SK-N-SH (cell line): ENCODE measurements at regions not wholly inside any gene's neighbourhood (a gene's known extent, or its start where the extent isn't known, plus 50 kb on each side); places are given as distances from the start of the nearest gene placed in this dataset.
A peak's percentile ranks its signal among the peaks of the same experiment; 100 is the strongest.
"Not testable (repeated sequence)": the region's sequence is repeated elsewhere in the genome, so short reads cannot be mapped to it uniquely, and the experiment has no call there.

ENCODE experiments used
- CTCF ChIA-PET: fragments of 300-600, 350-600 bp; formaldehyde crosslinking; extraction: SDS; loops from one replicate; lab custom pipeline; 2021; lab: Yijun Ruan, JAX
- POLR2A ChIA-PET: fragments of 350-600 bp; sonication (Branson Sonifier 250); formaldehyde crosslinking; extraction: SDS; loops from one replicate; lab custom pipeline; 2020; ENCODE audit warnings: antibody characterized with exemption, inconsistent platforms; lab: Yijun Ruan, JAX
- DNase-seq: peaks from one replicate; pipeline ENCODE4 v3.0.0; 2012
- H2AFZ ChIP-seq: fragments of 200-600 bp; sonication (generic); 2 replicates; pipeline ENCODE4 v1.8.1; 2016; ENCODE audit warnings: antibody characterized with exemption, mild to moderate bottlenecking, low read depth
- H3F3A ChIP-seq: fragments of 200-600 bp; sonication (generic); replicated peaks from 2 replicates; pipeline ENCODE3; 2016; ENCODE audit warnings: antibody characterized with exemption, mild to moderate bottlenecking; ENCODE audit not compliant: insufficient read depth
- H3K27ac ChIP-seq, 2 experiments: fragments of 200-500 bp in 1 of 2; fragments of 200-600 bp in 1 of 2; sonication (Bioruptor generic) in 1 of 2; sonication (generic), shearing (Covaris generic) in 1 of 2; 2 replicates each; pipeline versions ENCODE4 v1.5.1 to v1.6.1; 2014 to 2016; ENCODE audit warnings: low read depth in 2 of 2, inconsistent platforms in 1 of 2, low read length in 1 of 2, mild to moderate bottlenecking in 1 of 2, mixed read lengths in 1 of 2
- H3K27me3 ChIP-seq: fragments of 200-600 bp; sonication (generic), shearing (Covaris generic); 2 replicates; pipeline ENCODE4 v1.6.1; 2016; ENCODE audit warnings: mixed run types; ENCODE audit not compliant: insufficient read depth
- H3K36me3 ChIP-seq, 2 experiments: fragments of 200-500 bp in 1 of 2; fragments of 200-600 bp in 1 of 2; sonication (Bioruptor generic) in 1 of 2; sonication (generic) in 1 of 2; replicated peaks in 1 of 2; 2 replicates each; pipeline versions ENCODE3 to v1.5.1; 2014 to 2016; ENCODE audit warnings: low read length in 1 of 2, mild to moderate bottlenecking in 1 of 2; ENCODE audit not compliant: insufficient read depth in 2 of 2, control insufficient read depth in 1 of 2
- H3K4me1 ChIP-seq, 2 experiments: fragments of 200-500 bp in 1 of 2; fragments of 200-600 bp in 1 of 2; sonication (Bioruptor generic) in 1 of 2; sonication (generic), shearing (Covaris generic) in 1 of 2; 2 replicates each; pipeline versions ENCODE4 v1.5.1 to v1.6.1; 2014 to 2016; ENCODE audit warnings: low read depth in 1 of 2, low read length in 1 of 2, mixed run types in 1 of 2; ENCODE audit not compliant: insufficient read depth in 2 of 2, control insufficient read depth in 1 of 2
- H3K4me2 ChIP-seq: fragments of 200-600 bp; sonication (generic), shearing (Covaris generic); 2 replicates; pipeline ENCODE4 v1.6.1; 2017; ENCODE audit warnings: mixed run types
- H3K4me3 ChIP-seq, 2 experiments: fragments of 200-500 bp in 1 of 2; fragments of 200-600 bp in 1 of 2; sonication (Bioruptor generic) in 1 of 2; sonication (generic), shearing (Covaris generic) in 1 of 2; 2 replicates each; pipeline versions ENCODE4 v1.5.1 to v1.8.1; 2014 to 2016; ENCODE audit warnings: low read depth in 2 of 2, inconsistent platforms in 1 of 2, low read length in 1 of 2, mild to moderate bottlenecking in 1 of 2, mixed read lengths in 1 of 2, moderate library complexity in 1 of 2
- H3K79me2 ChIP-seq: fragments of 200-600 bp; sonication (generic); 2 replicates; pipeline ENCODE4 v1.8.1; 2017; ENCODE audit warnings: mild to moderate bottlenecking; ENCODE audit not compliant: insufficient read depth
- H3K9ac ChIP-seq: fragments of 200-600 bp; sonication (generic); 2 replicates; pipeline ENCODE4 v1.6.1; 2017; ENCODE audit warnings: mixed run types
- H3K9me2 ChIP-seq: fragments of 200-600 bp; sonication (generic); 2 replicates; pipeline ENCODE4 v1.6.1; 2017; ENCODE audit warnings: mixed run types
- H3K9me3 ChIP-seq: fragments of 200-600 bp; sonication (generic); 2 replicates; pipeline ENCODE4 v1.6.1; 2017; ENCODE audit warnings: mixed run types, mild to moderate bottlenecking, moderate library complexity
- H4K20me1 ChIP-seq: fragments of 200-600 bp; sonication (generic); 2 replicates; pipeline ENCODE4 v1.6.1; 2017; ENCODE audit warnings: mild to moderate bottlenecking, mixed run types; ENCODE audit not compliant: insufficient read depth
- WGBS: methylation state at CpG from one replicate; pipeline ENCODE4 v1.1.6; 2017; ENCODE audit warnings: low lambda C conversion rate; 5-methylcytosine and 5-hydroxymethylcytosine counted together

GRCh38 chr2:87687550-87688270, 60.2 kb upstream of the PLGLB2 start:
- H3K9me2 ChIP-seq, POLR2A ChIA-PET, H3F3A ChIP-seq, H3K4me3 ChIP-seq, CTCF ChIA-PET, H3K9ac ChIP-seq, H3K4me2 ChIP-seq, DNase-seq, H4K20me1 ChIP-seq, H3K36me3 ChIP-seq, H3K79me2 ChIP-seq, H3K27me3 ChIP-seq, H3K4me1 ChIP-seq, H3K9me3 ChIP-seq, H2AFZ ChIP-seq: not testable (repeated sequence)
- H3K27ac ChIP-seq = peak overlapping the region in 1 of 2 experiments; percentile 22; a peak in 1 of 4 replicates
- WGBS = 76% methylated on average over 2 of the region's 7 CpGs

DNA sequence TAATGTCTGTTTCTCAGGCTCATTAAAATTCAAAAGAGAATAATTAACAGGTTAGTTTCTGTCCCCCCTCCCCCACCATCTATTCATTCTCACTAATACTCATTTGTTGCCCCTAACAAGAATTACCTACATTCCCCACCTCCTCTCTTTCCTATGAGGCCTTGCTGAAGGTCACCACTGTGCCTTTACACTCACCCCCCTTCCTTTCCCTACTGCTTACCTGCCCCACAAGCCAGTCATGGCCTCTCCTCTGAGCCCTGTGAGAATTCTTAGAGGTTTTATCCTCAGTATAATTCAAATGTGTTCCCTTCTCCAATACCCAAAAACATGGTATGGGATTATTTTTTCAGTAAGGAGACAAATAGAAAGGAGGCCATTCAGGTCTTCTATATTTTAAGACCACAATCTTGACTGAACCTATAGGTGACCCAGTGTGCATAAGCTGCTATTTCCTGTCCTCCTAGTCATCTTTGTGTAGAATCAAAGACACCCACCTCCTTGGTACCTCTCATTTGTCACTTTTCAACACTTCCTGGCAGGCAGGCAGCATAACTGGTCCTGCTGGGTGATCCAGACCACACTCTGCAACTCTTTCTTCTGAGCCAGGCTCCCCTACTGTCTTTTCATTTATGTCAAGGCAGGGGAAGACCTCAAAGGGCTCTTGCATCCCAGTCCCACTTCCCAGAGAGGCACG, 55.8 kb upstream of the PLGLB2 start:
- WGBS = no CpG with 5 or more reads among the region's 1 CpG
- H3K27me3 ChIP-seq, H3K36me3 ChIP-seq, H3K4me1 ChIP-seq, H3K4me3 ChIP-seq, POLR2A ChIA-PET, CTCF ChIA-PET, H3K27ac ChIP-seq, H3K9me3 ChIP-seq, DNase-seq, H4K20me1 ChIP-seq, H2AFZ ChIP-seq, H3K9me2 ChIP-seq, H3K79me2 ChIP-seq, H3F3A ChIP-seq, H3K9ac ChIP-seq, H3K4me2 ChIP-seq: not testable (repeated sequence)

DNA sequence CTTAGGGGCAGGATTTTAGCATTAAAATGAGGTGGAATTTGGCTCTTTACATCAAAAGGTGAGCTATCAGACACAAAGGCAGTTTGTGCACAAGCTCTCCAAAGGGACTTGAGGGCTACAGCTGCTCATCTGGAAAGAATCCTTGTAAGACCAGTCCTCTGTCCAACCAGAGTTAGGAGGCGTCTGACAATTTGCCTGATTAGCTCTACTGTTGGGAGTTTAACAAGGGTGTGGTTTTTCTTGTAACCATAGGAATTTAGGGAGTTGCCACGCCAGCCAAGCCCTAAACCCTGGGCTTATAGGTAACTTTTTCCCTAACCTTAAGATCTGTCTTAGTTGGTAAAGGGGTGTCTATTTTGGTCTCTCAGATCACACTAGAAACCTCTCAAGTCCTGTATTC, 55.0 kb upstream of the PLGLB2 start:
- H3K27me3 ChIP-seq, H3F3A ChIP-seq, CTCF ChIA-PET, H3K9ac ChIP-seq, H3K4me3 ChIP-seq, H3K4me1 ChIP-seq, H2AFZ ChIP-seq, H3K9me3 ChIP-seq, H3K27ac ChIP-seq, DNase-seq, H3K79me2 ChIP-seq, POLR2A ChIA-PET, H4K20me1 ChIP-seq, H3K9me2 ChIP-seq, H3K4me2 ChIP-seq, H3K36me3 ChIP-seq: not testable (repeated sequence)
- WGBS = 100% methylated on average over 2 of the region's 2 CpGs

DNA sequence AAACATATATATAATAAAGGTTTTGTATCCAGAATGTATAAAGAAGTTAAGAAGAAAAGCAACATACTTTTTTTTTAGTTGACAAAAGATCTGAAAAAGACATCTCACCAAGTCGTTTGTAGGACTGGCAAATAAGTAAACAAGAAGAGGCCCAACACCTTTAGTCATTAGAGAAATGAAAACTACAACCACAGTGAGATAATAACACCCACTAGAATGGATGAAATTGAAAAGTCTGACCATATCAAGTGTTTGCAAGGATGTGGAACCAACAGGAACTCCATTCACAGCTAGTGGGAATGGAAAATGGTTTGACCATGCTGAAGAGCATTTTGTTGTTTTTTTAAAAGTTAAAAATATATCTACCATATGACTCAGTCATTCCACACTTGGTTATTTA, 54.0 kb upstream of the PLGLB2 start:
- POLR2A ChIA-PET, H3K9ac ChIP-seq: not testable (repeated sequence)

DNA sequence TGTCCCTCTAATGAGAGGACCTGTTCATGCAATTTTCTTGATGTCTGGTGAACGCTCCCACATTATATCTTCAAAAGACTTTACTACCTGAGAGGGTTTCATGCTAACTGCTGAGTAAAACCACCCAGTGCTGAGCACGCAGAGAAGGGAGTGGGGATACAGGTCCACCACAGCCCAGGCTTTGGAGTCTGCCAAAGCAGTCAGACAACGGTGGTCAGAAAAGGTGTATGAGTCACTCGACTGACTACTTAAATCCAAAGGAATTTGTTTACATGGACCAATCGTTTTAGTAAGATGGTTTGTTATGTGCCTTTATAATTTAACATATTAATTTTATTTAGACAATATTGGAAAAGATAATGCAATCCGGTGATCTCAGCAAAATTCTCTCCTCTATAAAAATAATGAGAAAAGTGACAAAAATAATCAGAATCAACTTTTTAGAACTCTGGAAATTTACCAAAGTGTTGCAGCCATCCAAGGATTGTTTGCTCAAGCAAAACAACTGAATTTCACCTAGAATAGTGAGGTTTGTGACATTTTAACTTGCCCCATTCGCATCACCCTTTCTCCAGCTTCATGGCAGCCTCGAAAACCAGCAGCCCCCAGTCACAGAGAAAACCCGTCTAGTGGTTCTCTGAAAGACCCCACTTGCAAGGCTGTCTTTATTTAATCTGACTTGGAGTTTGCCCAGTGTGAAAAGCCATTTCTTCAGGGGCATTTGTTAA, 52.1 kb upstream of the PLGLB2 start:
- H3K4me3 ChIP-seq, H3K4me2 ChIP-seq, DNase-seq, H3K9me3 ChIP-seq, H3K4me1 ChIP-seq, H3K79me2 ChIP-seq, H3F3A ChIP-seq, H3K27ac ChIP-seq, H3K27me3 ChIP-seq, H3K9me2 ChIP-seq, CTCF ChIA-PET, H3K9ac ChIP-seq, POLR2A ChIA-PET, H3K36me3 ChIP-seq, H4K20me1 ChIP-seq, H2AFZ ChIP-seq: not testable (repeated sequence)
- WGBS = 75% methylated on average over 9 of the region's 9 CpGs

More for the DNA sequence above, 54.0 kb upstream of the PLGLB2 start:
- H3K9me3 ChIP-seq, H3K4me1 ChIP-seq, H4K20me1 ChIP-seq, H3K27me3 ChIP-seq, H3F3A ChIP-seq, H3K79me2 ChIP-seq, DNase-seq, H3K36me3 ChIP-seq, H3K27ac ChIP-seq, CTCF ChIA-PET, H3K9me2 ChIP-seq, H3K4me3 ChIP-seq, H2AFZ ChIP-seq, H3K4me2 ChIP-seq: not testable (repeated sequence)
- 17% methylated on average over 1 of the region's 1 CpG for WGBS
